Thymus (tissue), 11 donors: ENCODE measurements at regions not wholly inside any gene's neighbourhood (a gene's known extent, or its start where the extent isn't known, plus 50 kb on each side); places are given as distances from the start of the nearest gene placed in this dataset.

Experiments used
- DNase-seq, 9 donors: peaks; one replicate each; pipeline ENCODE4 v3.0.0-alpha.2; 2013; ENCODE audit warnings: low spot score in 9 of 9, low read depth in 6 of 9, missing footprints in 1 of 9
- H3K27ac ChIP-seq, 2 donors: one replicate each; pipeline ENCODE4 v1.5.1; 2013; ENCODE audit warnings: control low read depth in 1 of 2, low read depth in 1 of 2, low read length in 1 of 2, mild to moderate bottlenecking in 1 of 2, moderate library complexity in 1 of 2
- H3K27me3 ChIP-seq, 2 donors: one replicate each; pipeline ENCODE4 v1.5.1; 2013; ENCODE audit warnings: low read length in 1 of 2; ENCODE audit not compliant: control insufficient read depth in 2 of 2, insufficient read depth in 1 of 2
- H3K36me3 ChIP-seq, 2 donors: one replicate each; pipeline ENCODE4 v1.5.1; 2013; ENCODE audit warnings: low read length in 1 of 2, mild to moderate bottlenecking in 1 of 2, moderate library complexity in 1 of 2; ENCODE audit not compliant: control insufficient read depth in 2 of 2, insufficient read depth in 2 of 2
- H3K4me1 ChIP-seq, 2 donors: one replicate each; pipeline ENCODE4 v1.5.1; 2013; ENCODE audit warnings: low read length in 2 of 2; ENCODE audit not compliant: control insufficient read depth in 2 of 2, insufficient read depth in 2 of 2
- H3K4me3 ChIP-seq, 2 donors: one replicate each; pipeline ENCODE4 v1.5.1; 2013; ENCODE audit warnings: low read length in 2 of 2, control low read depth in 1 of 2, mild to moderate bottlenecking in 1 of 2
- H3K9me3 ChIP-seq, 2 donors: one replicate each; pipeline ENCODE4 v1.5.1; 2013; ENCODE audit warnings: low read length in 1 of 2, mild to moderate bottlenecking in 1 of 2; ENCODE audit not compliant: control insufficient read depth in 2 of 2, insufficient read depth in 1 of 2
- WGBS: extraction: QIAGEN DNeasy Blood & Tissue Kit; methylation state at CpG from one replicate; pipeline ENCODE4 v1.1.7; 2013; 5-methylcytosine and 5-hydroxymethylcytosine counted together
- donor health status: healthy.

- Histone ChIP-seq H3K27me3 (no peaks in the 10 kb centered on the region), H3K36me3 (no peaks in the 10 kb centered on the region), H3K4me3 (no peak overlapping the region), H3K9me3 (no peaks in the 10 kb centered on the region), H3K4me1 (no peaks in the 10 kb centered on the region), H3K27ac (no peak overlapping the region)
- no peak for DNase-seq
- 95% methylated on average over 7 of the region's 7 CpGs for whole genome bisulfite sequencing
Observed at GRCh38 chr15:52922871-52923270, 132.7 kb upstream of the ONECUT1 start.

- 92% methylated on average over 1 of the region's 1 CpG for WGBS
- H3K36me3 ChIP-seq, result no peaks in the 10 kb centered on the region
- no peaks in the 10 kb centered on the region for H3K9me3 ChIP-seq
- H3K4me1 ChIP-seq, result no peaks in the 10 kb centered on the region
- DNase-seq, result no peak
- no peak overlapping the region for H3K27ac ChIP-seq
- H3K4me3 ChIP-seq, result no peak overlapping the region
- H3K27me3 ChIP-seq, result no peaks in the 10 kb centered on the region
Observed at GRCh38 chr15:52912172-52912571, 122.0 kb upstream of the ONECUT1 start.

- Histone ChIP-seq H3K4me1 (no peaks in the 10 kb centered on the region), H3K27ac (no peak overlapping the region), H3K36me3 (no peaks in the 10 kb centered on the region), H3K27me3 (no peaks in the 10 kb centered on the region), H3K9me3 (no peaks in the 10 kb centered on the region), H3K4me3 (no peak overlapping the region)
- 31% methylated on average over 3 of the region's 3 CpGs for WGBS
- no peak for DNase-seq
Observed at GRCh38 chr15:52893338-52893737, 103.2 kb upstream of the ONECUT1 start.

GRCh38 chr15:52879904-52880303, 89.8 kb upstream of the ONECUT1 start:
- H3K27me3 ChIP-seq, result peaks cover 0 to 2% of the 10 kb centered on the region in 2 donors
- no peaks in the 10 kb centered on the region for H3K4me1 ChIP-seq
- no peaks in the 10 kb centered on the region for H3K9me3 ChIP-seq
- H3K4me3 ChIP-seq, result no peak overlapping the region
- no peak overlapping the region for H3K27ac ChIP-seq
- 63% methylated on average over 7 of the region's 7 CpGs for WGBS
- DNase-seq, result no peak
- H3K36me3 ChIP-seq, result no peaks in the 10 kb centered on the region

GRCh38 chr15:52879145-52879544, 89.0 kb upstream of the ONECUT1 start:
- Histone ChIP-seq H3K27ac (no peak overlapping the region), H3K36me3 (no peaks in the 10 kb centered on the region), H3K4me1 (no peaks in the 10 kb centered on the region), H3K9me3 (no peaks in the 10 kb centered on the region), H3K4me3 (no peak overlapping the region), H3K27me3 (peaks cover 0 to 2% of the 10 kb centered on the region in 2 donors)
- 67% methylated on average over 4 of the region's 4 CpGs for WGBS
- DNase-seq, result no peak

- Histone ChIP-seq H3K4me3 (no peak overlapping the region), H3K9me3 (no peaks in the 10 kb centered on the region), H3K4me1 (no peaks in the 10 kb centered on the region), H3K27ac (no peak overlapping the region), H3K36me3 (no peaks in the 10 kb centered on the region), H3K27me3 (peaks cover 0 to 2% of the 10 kb centered on the region in 2 donors)
- no peak for DNase-seq
- 67% methylated on average over 5 of the region's 5 CpGs for WGBS
Observed at GRCh38 chr15:52876991-52877663, 87.0 kb upstream of the ONECUT1 start.

GRCh38 chr15:52872036-52872818, 82.1 kb upstream of the ONECUT1 start:
- no peak for DNase-seq
- no peaks in the 10 kb centered on the region for H3K27me3 ChIP-seq
- H3K36me3 ChIP-seq, result no peaks in the 10 kb centered on the region
- H3K27ac ChIP-seq, result no peak overlapping the region
- 90% methylated on average over 8 of the region's 8 CpGs for whole genome bisulfite sequencing
- no peaks in the 10 kb centered on the region for H3K9me3 ChIP-seq
- no peak overlapping the region for H3K4me3 ChIP-seq
- no peaks in the 10 kb centered on the region for H3K4me1 ChIP-seq

- WGBS, result 91% methylated on average over 3 of the region's 3 CpGs
- Histone ChIP-seq H3K27me3 (no peaks in the 10 kb centered on the region), H3K9me3 (no peaks in the 10 kb centered on the region), H3K36me3 (no peaks in the 10 kb centered on the region), H3K27ac (no peak overlapping the region), H3K4me1 (no peaks in the 10 kb centered on the region), H3K4me3 (no peak overlapping the region)
- DNase-seq, result no peak
Observed at GRCh38 chr15:52870015-52870414, 79.9 kb upstream of the ONECUT1 start.

GRCh38 chr15:52866698-52867097, 76.6 kb upstream of the ONECUT1 start:
- H3K9me3 ChIP-seq, result no peaks in the 10 kb centered on the region
- WGBS, result 85% methylated on average over 5 of the region's 5 CpGs
- H3K27me3 ChIP-seq, result no peaks in the 10 kb centered on the region
- no peaks in the 10 kb centered on the region for H3K4me1 ChIP-seq
- DNase-seq, result no peak
- no peak overlapping the region for H3K27ac ChIP-seq
- no peaks in the 10 kb centered on the region for H3K36me3 ChIP-seq
- no peak overlapping the region for H3K4me3 ChIP-seq
